ENCODE measurements at regions not wholly inside any gene's neighbourhood (a gene's known extent, or its start where the extent isn't known, plus 50 kb on each side); places are given as distances from the start of the nearest gene placed in this dataset.

- Histone ChIP-seq H3K27me3 (replicated peaks; ENCODE audit: control insufficient read depth, insufficient read depth, low read length) (no peaks in the 10 kb centered on the region), H3K4me3 (ENCODE audit: low read depth, low read length) (no peak overlapping the region), H3K9me3 (no peaks in the 10 kb centered on the region), H3K36me3 (ENCODE audit: control insufficient read depth, insufficient read depth, low read length) (no peaks in the 10 kb centered on the region), H3K4me1 (no peaks in the 10 kb centered on the region)
- CTCF ChIA-PET, result no interaction called here
- Mint-ChIP-seq H3K4me3 (ENCODE audit: unreplicated experiment) (no peak overlapping the region), H3K4me1 (ENCODE audit: low read depth, unreplicated experiment) (no peaks in the 10 kb centered on the region), H3K36me3 (ENCODE audit: insufficient read depth, unreplicated experiment) (no peaks in the 10 kb centered on the region), H3K27me3 (ENCODE audit: insufficient read depth, unreplicated experiment) (no peaks in the 10 kb centered on the region), H3K9me3 (ENCODE audit: unreplicated experiment) (no peaks in the 10 kb centered on the region), H3K27ac (ENCODE audit: unreplicated experiment) (no peak overlapping the region)
- no peak for DNase-seq
- POLR2A ChIA-PET, result no interaction called here
- intact Hi-C loops (cut with micrococcal nuclease; ENCODE audit: unreplicated experiment), result no loop called here
- BruUV-seq (replicated peaks), result no TSS peak
- TF ChIP-seq CTCF (IDR thresholded peaks at IDR 0.05; ENCODE audit: insufficient read depth in 1 of 2, low read depth in 1 of 2, low read length in 1 of 2, severe bottlenecking in 1 of 2, unreplicated experiment in 1 of 2), result no peak
Observed at GRCh38 chr5:18566671-18567070, 932.4 kb downstream of the TAF11L14 start.

GRCh38 chr5:18576586-18576985 is 942.3 kb downstream of the TAF11L14 start:
- Mint-ChIP-seq H3K27me3 (ENCODE audit: insufficient read depth, unreplicated experiment) (no peaks in the 10 kb centered on the region), H3K4me1 (ENCODE audit: low read depth, unreplicated experiment) (no peaks in the 10 kb centered on the region), H3K9me3 (ENCODE audit: unreplicated experiment) (no peaks in the 10 kb centered on the region), H3K36me3 (ENCODE audit: insufficient read depth, unreplicated experiment) (no peaks in the 10 kb centered on the region), H3K27ac (ENCODE audit: unreplicated experiment) (no peak overlapping the region), H3K4me3 (ENCODE audit: unreplicated experiment) (no peak overlapping the region)
- no peak overlapping the region for H3K4me3 ChIP-seq (ENCODE audit: low read depth, low read length)
- no peak for DNase-seq
- POLR2A ChIA-PET, result no interaction called here
- BruUV-seq (replicated peaks), result no TSS peak
- intact Hi-C loops (cut with micrococcal nuclease; ENCODE audit: unreplicated experiment), result no loop called here
- no peak for TF ChIP-seq CTCF (IDR thresholded peaks at IDR 0.05; ENCODE audit: insufficient read depth in 1 of 2, low read depth in 1 of 2, low read length in 1 of 2, severe bottlenecking in 1 of 2, unreplicated experiment in 1 of 2)
- no peaks in the 10 kb centered on the region for H3K36me3 ChIP-seq (ENCODE audit: control insufficient read depth, insufficient read depth, low read length)
- CTCF ChIA-PET, result no interaction called here
- H3K4me1 ChIP-seq, result no peaks in the 10 kb centered on the region
- no peaks in the 10 kb centered on the region for H3K9me3 ChIP-seq
- H3K27me3 ChIP-seq (replicated peaks; ENCODE audit: control insufficient read depth, insufficient read depth, low read length), result no peaks in the 10 kb centered on the region

DNA sequence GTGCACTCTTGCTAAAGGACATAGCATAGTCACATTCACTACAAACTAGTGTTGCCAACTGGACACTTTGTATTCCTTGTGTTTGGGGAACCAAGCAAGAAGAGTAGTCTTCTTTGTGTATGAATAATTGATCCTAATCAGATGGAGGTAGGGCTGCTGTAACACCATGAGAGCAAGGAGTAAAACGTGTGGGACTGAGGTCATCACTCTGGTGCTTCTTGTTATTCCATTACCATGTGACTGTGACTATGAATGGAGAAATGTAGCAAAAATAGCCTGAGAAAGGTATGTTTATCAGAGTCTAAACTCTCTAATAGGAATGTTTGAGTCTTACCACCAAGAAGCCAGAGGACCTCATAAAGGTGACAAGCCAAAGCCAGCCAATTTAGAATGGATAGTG is 966.9 kb downstream of the TAF11L14 start:
- DNase-seq, result no peak
- Mint-ChIP-seq H3K27me3 (ENCODE audit: insufficient read depth, unreplicated experiment) (peaks cover 2% of the 10 kb centered on the region), H3K4me3 (ENCODE audit: unreplicated experiment) (no peak overlapping the region), H3K9me3 (ENCODE audit: unreplicated experiment) (no peaks in the 10 kb centered on the region), H3K27ac (ENCODE audit: unreplicated experiment) (no peak overlapping the region), H3K4me1 (ENCODE audit: low read depth, unreplicated experiment) (no peaks in the 10 kb centered on the region), H3K36me3 (ENCODE audit: insufficient read depth, unreplicated experiment) (no peaks in the 10 kb centered on the region)
- intact Hi-C loops (cut with micrococcal nuclease; ENCODE audit: unreplicated experiment), result no loop called here
- H3K4me1 ChIP-seq, result no peaks in the 10 kb centered on the region
- H3K9me3 ChIP-seq, result no peaks in the 10 kb centered on the region
- H3K4me3 ChIP-seq (ENCODE audit: low read depth, low read length), result no peak overlapping the region
- ChIA-PET POLR2A (no interaction called here), CTCF (no interaction called here)
- H3K36me3 ChIP-seq (ENCODE audit: control insufficient read depth, insufficient read depth, low read length), result no peaks in the 10 kb centered on the region
- no peaks in the 10 kb centered on the region for H3K27me3 ChIP-seq (replicated peaks; ENCODE audit: control insufficient read depth, insufficient read depth, low read length)
- no peak for TF ChIP-seq CTCF (IDR thresholded peaks at IDR 0.05; ENCODE audit: insufficient read depth in 1 of 2, low read depth in 1 of 2, low read length in 1 of 2, severe bottlenecking in 1 of 2, unreplicated experiment in 1 of 2)
- BruUV-seq (replicated peaks), result no TSS peak
